CD4-positive, alpha-beta T cell treated with Interleukin-2 at 100 ng/mL for 4 hours (primary cell): ENCODE measurements at regions not wholly inside any gene's neighbourhood (a gene's known extent, or its start where the extent isn't known, plus 50 kb on each side); places are given as distances from the start of the nearest gene placed in this dataset.
A peak's percentile ranks its signal among the peaks of the same experiment; 100 is the strongest.
"Not testable (repeated sequence)": the region's sequence is repeated elsewhere in the genome, so short reads cannot be mapped to it uniquely, and the experiment has no call there.

ENCODE experiments used
- DNase-seq: peaks from one replicate; pipeline ENCODE4 v3.0.0-alpha.2; 2020; ENCODE audit warnings: low spot score

DNA sequence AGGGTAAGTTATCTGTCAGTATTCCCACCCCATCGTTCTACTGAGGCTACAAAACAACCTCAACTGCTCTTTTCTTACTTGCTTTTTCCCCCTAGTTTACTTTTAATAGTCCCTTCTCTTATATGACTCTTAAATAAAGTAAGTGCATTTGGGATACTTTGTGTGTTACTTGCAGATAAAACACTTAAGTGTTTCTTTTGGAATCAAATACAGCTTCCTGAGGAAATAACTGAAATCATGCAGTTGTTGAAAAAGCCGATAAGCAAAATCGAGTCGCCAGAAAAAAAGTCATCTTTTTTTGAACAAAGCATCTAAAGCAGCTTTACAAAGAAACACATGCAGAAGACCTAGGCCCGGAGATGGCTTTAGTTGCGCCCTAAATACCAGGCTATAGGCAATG, 53.5 kb upstream of the EPB41L4A start:
- DNase-seq, result no peak

DNA sequence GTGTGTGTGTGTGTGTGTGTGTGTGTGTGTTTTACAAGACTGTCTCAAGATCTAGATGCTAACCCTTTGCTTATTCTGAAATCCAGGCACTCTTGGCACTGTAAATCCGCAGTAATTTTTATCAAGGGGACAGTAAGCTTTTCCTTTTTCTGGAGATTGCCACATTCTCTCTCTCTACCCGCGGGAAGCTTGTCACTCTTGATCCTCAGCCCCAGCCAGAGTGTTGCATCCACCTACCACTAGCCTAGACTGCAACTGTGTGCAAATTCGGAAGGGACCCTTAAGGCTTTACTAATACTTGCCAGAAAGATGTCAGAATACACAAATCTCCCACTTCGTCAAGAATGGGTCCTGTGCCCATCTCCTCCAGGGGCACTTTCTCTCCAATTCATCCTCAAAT, 54.9 kb upstream of the EPB41L4A start:
- DNase-seq, result no peak

DNA sequence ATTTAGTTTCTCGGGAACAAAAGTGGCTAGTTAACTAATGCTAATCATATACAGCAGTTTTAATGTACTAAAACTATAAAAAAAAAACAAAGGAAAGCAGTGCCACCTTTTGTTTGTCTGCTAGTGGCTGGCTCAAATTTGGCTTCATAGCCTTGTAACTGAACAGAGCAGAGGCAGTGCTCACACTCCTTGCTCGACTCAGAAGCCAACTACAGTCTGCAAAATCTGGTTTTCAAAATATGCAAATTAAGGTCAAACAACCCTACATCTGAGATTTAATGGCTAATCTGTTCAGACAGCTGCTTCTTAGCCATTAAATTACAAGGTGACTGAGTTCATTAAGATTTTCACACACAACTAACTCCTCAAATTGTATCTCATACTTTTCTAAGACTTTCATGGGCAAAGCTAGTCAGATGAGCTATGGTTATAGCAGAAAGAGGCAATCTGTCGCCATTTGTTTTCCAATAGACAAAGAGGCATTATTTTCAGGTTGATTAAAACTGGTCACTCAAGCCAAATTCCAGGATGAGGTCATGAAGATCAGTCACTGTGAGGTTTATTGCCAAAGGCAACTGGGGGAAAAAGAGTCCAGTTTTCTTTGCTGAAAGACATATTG, 56.8 kb upstream of the EPB41L4A start:
- no peak for DNase-seq

DNA sequence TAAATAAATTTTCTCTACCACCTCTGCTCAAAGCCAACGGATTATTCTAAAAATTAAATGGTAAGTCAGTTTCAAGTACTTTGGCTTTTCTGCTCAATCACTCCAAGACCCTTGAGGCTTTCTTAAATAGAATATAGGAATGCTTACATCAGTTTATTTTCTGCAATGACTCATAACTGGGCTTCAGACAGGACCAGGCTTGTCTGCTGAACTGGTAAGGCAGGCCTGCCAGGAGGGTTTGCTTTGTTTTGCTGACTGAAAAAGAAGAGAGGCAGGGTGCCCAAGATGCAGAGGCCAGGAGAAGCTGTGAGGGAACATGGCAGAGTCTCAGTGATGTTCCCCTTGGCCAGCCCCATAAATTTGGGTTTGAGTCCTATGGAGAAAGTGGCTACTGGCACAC, 60.3 kb upstream of the EPB41L4A start:
- no peak for DNase-seq

DNA sequence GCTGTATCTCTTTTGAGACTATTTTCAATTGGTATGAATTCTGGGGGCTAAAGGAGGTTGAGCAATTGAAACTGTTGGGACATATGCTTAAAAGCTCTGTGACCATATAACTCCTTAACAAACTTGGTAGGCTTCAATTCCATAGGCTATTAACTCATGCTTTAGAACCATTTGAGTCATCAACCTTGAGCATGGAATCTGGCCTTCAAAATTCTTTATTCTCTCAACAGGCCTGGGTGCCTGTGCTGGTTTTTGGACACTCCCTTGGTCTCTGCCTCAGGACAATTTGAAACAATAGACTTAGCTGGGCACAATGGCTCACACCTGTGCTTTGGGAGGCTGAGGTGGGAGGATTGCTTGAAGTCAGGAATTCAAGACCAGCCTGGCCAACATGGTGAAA, 61.4 kb upstream of the EPB41L4A start:
- no peak for DNase-seq

DNA sequence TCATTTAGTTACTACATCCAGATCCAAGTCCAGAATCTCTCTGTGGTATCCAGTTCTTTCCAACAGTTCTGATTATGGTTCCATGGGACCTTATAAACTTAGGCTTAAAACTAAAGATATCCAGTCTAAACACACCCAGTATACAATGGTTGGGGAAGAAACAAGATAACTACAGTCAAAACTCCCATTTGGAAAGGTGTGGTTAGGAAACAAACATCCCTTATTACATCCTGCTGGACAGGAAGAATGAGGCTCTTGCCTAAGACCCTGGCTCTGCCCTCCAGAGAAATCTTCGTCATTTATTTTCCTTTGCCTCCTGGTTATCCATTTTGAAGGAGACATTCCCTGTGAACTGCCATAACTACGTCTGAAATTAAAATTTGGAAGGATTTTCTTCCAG, 64.6 kb upstream of the EPB41L4A start:
- DNase-seq, result no peak

DNA sequence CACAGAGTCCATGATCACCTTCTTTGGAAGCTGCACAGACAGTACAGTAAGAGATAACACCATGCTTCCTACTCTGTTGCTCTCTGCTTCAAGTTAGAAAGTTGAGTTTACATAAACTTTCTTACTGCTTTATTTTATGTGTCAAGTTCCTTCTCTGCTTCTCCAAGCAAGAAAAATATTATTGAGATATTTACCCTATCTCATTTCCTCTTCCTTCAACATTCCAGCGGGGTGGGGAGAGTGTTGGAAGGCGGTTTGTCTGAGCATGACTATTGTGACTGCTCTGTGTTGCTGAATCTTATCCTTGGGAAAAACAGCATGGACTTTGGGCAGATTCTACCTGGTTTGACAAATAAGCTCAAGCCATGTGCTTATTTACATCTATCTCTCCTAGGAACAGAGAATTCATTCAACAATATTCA, 66.9 kb upstream of the EPB41L4A start:
- DNase-seq, result no peak

DNA sequence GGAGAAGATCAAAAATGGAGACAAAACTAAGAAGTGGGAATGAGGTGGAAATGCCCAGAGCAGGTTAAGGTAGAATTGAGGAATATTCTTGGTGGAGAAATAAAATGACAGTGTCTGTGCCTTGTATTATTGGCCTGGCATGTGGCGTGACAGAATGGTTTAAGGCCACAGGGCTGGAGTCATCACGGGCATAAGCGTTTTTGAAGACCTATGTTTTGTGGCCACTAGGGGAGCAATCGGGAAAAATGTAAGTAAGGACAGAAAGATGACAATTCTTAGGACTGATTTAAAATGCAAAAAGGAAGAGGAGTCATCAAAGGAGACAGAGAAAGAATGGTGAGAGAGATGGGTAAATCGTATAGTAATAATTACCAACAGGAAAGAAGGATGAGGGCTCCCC, 72.2 kb upstream of the EPB41L4A start:
- DNase-seq, result no peak

DNA sequence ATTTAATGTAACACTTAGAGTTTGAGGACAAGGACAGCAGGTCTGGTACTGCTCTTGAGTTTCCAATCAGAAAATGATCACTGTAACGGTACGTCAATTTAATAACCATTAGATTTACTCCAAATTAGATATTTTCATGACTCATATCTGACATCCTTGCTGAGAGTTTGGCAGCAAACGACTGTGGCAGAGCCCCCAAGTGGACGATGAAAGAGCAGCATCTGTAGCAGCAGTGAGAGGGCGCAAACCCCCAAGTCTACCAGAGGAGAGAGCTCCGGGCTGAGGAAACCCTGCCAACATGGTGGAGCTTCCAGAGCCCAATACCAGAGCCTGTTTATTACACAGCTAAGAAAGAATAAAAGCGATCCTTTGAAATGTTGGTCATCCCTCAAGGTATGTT, 73.2 kb upstream of the EPB41L4A start:
- DNase-seq, result peak; percentile 2

DNA sequence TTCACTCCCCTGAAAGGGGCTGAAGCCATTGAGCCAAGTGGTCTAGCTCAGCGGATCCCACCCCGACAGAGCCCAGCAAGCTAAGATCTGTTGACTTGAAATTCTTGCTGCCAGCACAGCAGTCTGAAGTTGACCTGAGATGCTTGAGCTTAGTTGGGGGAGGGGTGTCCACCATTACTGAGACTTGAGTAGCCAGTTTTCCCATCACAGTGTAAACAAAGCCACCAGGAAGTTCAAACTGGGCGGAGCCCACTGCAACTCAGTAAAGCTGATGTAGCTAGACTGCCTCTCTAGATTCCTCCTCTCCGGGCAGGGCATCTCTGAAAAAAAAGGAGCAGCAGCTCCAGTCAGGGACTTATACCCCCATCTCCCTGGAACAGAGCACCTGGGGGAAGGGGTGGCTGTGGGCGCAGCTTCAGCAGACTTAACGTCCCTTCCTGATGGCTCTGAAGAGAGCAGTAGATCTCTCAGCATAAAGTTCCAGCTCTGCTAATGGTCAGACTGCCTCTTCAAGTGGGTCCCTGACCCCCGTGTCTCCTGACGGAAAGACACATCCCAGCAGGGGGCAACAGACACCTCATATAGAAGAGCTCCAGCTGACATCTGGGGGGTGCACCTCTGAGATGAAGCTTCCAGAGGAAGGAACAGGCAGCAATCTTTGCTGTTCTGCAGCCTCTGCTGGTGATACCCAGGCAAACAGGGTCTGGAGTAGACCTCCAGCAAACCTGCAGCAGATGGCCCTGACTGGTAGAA, 84.8 kb upstream of the EPB41L4A start:
- DNase-seq, result not testable (repeated sequence)

DNA sequence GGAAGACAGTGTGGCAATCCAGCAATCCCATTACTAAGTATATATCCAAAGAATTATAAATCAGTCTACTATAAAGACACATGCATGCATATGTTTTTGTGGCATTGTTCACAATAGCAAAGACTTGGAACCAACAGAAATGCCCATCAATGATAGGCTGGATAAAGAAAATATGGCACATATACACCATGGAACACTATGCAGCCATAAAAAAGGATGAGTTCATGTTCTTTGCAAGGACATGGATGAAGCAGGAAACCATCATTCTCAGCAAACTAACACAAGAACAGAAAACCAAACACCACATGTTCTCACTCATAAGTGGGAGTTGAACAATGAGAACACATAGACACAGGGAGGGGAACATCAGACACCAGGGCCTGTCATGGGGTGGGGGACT, 90.0 kb upstream of the EPB41L4A start:
- not testable (repeated sequence) for DNase-seq

DNA sequence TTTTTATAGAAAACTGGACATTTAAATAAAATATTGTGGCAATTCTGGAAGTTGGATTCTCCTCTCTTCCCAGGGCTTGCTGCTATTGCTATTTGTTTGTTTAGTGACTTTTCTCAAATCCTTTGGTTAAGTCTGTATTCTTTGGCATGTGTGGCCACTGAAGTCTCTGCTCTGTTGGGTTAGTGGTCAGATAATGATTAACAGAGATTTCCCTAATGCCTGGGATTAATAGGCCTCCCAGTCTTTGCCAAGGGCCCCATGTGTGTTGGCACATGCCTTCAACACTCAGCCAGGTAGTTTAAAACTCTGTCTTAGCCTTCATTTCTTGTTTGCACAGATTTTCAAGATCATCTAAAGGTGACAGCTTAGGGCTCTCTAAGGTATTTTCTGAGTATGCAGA, 92.8 kb upstream of the EPB41L4A start:
- DNase-seq, result no peak

DNA sequence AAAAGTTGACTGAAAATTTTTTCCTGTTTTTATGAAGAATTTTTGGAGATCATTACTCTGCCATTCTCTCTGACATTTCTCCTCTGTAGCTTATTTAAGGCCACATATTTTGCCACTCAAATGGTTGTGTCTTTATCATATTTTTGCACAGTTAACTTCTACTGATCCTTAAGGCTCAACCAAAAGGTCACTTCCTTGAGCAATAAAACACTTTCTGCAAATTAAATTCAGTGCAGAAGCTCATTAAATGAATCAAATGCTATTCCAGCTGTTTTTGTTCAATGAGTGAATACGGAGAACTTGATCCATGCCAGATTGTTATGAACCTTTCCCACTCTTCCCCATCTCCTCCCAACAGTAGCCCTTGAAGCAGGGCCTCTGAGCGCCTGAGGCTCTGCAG, 93.8 kb upstream of the EPB41L4A start:
- no peak for DNase-seq

DNA sequence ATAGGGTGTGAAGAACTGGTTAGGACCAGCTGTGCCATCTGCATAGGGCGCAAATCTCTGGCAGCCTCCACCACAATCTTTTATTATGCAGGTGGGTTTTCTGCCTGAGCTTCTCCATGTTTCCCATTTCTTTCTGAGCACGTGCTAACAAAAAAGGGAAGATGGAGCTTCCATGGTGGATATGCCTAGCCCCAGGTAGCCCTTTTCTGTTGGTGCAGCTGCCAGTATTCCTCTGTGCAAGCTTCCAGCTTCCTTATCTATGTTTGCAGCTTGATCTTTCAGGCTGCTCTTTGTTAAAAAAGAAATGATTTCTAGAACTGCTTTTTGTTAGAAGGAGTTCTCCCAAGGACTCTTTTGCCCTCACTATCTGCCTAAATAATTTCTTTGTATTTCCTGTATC, 95.0 kb upstream of the EPB41L4A start:
- DNase-seq, result no peak

DNA sequence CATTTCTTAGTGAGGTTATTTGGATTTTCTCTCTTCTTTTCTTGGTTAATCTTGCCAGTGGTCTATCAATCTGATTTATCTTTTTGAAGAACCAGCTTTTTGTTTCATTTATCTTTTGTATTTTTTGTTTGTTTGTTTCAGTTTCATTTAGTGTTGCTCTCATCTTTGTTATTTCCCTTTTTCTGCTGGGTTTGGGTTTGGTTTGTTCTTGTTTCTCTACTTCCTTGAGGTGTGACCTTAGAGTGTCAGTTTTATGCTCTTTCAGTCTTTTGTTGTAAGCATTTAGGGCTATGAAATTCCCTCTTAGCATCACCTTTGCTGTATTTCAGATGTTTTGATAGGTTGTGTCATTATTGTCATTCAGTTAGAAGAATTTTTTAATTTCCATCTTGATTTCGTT, 101.4 kb upstream of the EPB41L4A start:
- not testable (repeated sequence) for DNase-seq

DNA sequence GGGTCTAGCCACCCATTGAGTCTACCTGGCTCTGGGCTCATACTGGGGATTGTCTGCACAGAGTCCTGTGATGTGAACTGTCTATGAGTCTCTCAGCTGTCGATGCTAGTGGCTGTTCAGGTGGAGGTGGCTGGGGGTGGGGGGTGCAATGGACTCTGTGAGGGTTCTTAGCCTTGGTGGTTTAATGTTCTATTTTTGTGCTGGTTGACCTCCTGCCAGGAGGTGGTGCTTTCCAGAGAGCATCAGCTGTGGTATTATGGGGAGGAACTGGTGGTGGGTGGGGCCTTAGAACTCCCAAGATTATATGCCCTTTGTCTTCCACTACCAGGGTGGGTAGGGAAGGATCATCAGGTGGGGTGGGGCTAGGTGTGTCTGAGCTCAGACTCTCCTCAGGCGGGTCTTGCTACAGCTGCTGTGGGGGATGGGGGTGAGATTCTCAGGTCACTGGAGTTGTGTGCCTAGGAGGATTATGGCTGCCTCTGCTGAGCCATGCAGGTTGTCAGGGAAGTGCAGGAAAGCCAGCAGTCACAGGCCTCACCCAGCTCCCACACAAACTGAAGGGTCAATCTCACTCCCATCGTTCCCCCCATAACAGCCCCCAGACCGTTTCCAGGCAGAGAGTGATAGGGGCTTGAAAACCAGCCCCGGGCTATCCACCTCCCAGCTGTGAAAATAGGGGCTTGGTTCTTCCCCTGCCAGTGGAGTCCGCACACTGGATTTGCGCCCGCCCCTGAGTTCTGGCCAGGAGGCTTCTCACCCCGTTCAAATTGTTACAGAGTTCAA, 104.0 kb upstream of the EPB41L4A start:
- DNase-seq, result not testable (repeated sequence)

DNA sequence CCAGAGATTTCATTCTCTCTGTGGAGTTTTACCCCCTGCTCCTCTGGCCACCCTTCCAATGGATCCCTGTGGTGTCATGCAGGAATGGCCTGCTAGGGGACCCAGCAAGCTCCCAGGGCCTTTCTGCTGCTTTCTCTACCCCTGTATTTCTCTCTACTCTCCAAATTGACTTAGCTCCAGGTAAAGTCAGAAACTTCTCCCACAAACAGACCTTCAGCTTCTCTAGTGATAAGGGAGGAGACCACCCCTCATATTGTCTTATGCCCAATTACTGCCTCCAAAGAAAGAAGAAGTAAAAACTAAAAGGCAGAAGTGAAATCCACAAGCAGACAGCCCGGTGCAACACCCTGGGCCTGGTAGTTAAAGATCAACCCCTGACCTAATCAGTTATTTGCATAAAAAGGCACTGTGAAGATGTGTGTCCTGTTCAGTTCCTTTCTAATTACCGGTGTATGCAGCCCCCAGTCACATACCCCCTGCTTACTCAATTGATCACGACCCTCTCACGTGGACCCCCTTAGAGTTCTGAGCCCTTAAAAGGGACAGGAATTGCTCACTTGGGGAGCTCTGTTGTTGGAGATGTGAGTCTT, 104.7 kb upstream of the EPB41L4A start:
- not testable (repeated sequence) for DNase-seq

DNA sequence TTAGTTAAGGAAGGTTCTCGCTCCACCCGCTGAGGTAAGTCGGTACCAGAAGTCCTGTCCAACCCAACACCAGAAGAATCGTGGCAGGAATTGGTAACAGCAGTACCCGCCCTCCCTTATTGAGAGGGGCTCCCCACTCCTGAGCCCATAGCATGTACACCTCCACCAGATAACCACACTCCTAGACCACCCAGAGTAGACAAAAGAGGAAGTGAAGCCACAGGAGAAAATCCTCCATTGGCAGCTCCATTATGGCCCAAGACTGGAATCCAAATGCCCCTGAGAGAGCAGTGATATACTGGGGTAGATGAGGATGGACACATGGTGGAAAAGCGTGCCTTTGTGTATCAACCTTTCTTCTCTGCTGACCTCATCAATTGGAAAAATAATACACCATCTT, 106.1 kb upstream of the EPB41L4A start:
- DNase-seq, result no peak

DNA sequence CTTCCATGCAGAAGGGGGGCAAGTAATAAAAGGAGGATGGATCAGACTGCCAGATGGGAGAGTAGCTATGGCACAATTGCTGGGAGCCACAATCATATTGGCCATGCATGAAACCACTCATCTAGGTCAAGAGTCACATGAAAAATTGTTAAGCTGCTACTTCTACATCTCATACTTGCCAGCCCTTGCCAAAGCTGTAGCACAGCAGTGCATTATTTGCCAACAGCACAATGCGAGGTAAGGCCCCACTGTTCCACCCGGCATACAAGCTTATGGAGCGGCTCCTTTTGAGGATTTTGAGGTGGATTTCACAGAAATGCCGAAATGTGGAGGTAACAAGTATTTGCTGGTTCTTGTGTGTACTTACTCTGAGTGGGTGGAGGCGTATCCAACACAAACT, 109.9 kb upstream of the EPB41L4A start:
- no peak for DNase-seq

DNA sequence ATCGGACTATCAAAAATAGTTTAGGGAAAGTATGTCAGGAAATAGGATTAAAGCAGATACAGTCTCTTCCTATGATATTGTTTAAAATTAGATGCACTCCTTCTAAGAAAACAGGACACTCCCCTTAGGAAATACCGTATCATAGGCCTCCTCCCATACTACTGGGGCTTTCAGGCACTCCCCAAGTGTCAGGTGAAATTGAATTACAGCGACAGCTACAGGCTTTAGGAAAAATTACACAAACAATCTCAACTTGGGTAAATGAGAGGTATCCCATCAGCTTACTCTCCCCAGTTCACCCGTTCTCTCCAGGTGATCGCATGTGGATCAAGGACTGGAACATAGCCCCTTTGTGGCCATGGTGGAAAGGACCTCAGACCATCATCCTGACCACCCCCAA, 110.4 kb upstream of the EPB41L4A start:
- no peak for DNase-seq

DNA sequence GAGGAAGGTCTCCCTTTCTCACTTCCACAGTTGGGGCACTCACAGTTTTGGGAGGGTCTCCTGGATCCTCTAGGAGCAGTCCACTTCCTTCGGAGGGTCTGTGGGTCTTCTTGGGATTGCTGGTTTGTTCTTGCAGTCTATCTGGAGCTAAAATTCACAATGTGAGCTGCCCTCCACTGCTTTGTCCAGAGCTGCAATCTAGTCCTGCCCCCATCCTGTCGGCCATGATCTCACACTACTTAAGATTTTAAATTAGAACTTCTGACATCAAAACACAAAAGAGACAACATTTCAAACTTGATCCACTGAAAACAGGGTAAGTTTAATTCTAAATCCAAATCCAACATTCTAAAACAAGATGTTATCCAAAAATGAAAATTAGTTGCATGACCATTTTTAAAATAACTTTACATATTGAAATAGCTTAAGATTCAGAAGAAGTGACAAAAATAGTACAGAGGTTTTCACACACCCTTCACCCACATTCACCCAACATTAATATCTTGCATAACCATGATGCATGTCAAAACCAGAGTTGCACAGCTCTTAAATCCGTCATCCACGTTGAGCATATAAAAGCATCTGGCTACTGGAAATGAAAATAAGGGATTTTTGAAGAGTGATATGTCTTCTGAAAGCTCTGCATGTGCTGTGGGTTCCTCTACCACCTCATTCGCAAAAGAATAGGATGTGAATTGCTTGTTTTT, 113.7 kb upstream of the EPB41L4A start:
- no peak for DNase-seq

DNA sequence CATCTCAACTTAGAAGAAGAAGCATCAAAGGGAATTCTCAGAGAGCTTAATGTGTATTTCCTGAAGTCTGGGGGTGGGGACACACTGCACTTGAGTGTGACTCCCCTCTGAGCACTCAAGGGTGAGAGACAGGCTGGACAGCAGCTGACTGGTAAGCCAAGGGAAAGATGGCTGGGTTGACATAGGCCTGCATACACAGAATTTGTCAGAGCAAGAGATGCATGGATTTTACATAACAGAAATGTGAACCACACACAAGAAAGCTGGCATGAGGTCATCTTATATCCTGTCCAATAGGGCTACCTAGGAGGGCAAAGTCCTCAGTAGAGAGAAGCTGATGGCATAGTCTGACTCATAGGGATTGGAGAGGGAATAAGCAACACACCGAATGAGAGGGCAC, 114.3 kb upstream of the EPB41L4A start:
- no peak for DNase-seq
